Skeletal muscle tissue (tissue), 3 donors: ENCODE measurements at regions not wholly inside any gene's neighbourhood (a gene's known extent, or its start where the extent isn't known, plus 50 kb on each side); places are given as distances from the start of the nearest gene placed in this dataset.

Source experiments
- H3K27ac ChIP-seq: one replicate; pipeline ENCODE4 v1.7.0; 2013; ENCODE audit warnings: mild to moderate bottlenecking, low read depth, low read length, inconsistent platforms
- H3K27me3 ChIP-seq, 3 donors: one replicate each; pipeline ENCODE4 v1.7.0; 2013; ENCODE audit warnings: low read length in 3 of 3; ENCODE audit not compliant: control insufficient read depth in 3 of 3, insufficient read depth in 3 of 3
- H3K36me3 ChIP-seq, 3 donors: one replicate each; pipeline ENCODE4 v1.7.0; 2013; ENCODE audit warnings: low read length in 3 of 3; ENCODE audit not compliant: control insufficient read depth in 3 of 3, insufficient read depth in 3 of 3
- H3K4me1 ChIP-seq, 3 donors: one replicate each; pipeline ENCODE4 v1.7.0; 2013; ENCODE audit warnings: low read length in 3 of 3, mild to moderate bottlenecking in 3 of 3; ENCODE audit not compliant: control insufficient read depth in 3 of 3, insufficient read depth in 3 of 3
- H3K4me3 ChIP-seq, 3 donors: one replicate each; pipeline ENCODE4 v1.7.0; 2013; ENCODE audit warnings: low read length in 3 of 3
- H3K9ac ChIP-seq, 3 donors: one replicate each; pipeline ENCODE4 v1.7.0; 2013; ENCODE audit warnings: low read length in 3 of 3, mild to moderate bottlenecking in 3 of 3, moderate library complexity in 2 of 3, low read depth in 1 of 3
- H3K9me3 ChIP-seq, 3 donors: one replicate each; pipeline ENCODE4 v1.7.0; 2013; ENCODE audit warnings: low read length in 3 of 3; ENCODE audit not compliant: control insufficient read depth in 3 of 3
- donor health status: Osteomylitis.

GRCh38 chr9:7408845-7409244, 390.7 kb downstream of the DMAC1 start:
- no peaks in the 10 kb centered on the region for H3K36me3 ChIP-seq
- H3K4me3 ChIP-seq: no peak overlapping the region
- H3K27ac ChIP-seq: no peak overlapping the region
- no peaks in the 10 kb centered on the region for H3K27me3 ChIP-seq
- no peaks in the 10 kb centered on the region for H3K9me3 ChIP-seq
- H3K4me1 ChIP-seq: no peaks in the 10 kb centered on the region
- no peak overlapping the region for H3K9ac ChIP-seq

- H3K27me3 ChIP-seq: no peaks in the 10 kb centered on the region
- H3K9ac ChIP-seq: no peak overlapping the region
- no peak overlapping the region for H3K27ac ChIP-seq
- H3K9me3 ChIP-seq: no peaks in the 10 kb centered on the region
- no peaks in the 10 kb centered on the region for H3K36me3 ChIP-seq
- H3K4me1 ChIP-seq: no peaks in the 10 kb centered on the region
- H3K4me3 ChIP-seq: no peak overlapping the region
These were observed 392.3 kb downstream of the DMAC1 start for GRCh38 chr9:7407246-7407645.

DNA sequence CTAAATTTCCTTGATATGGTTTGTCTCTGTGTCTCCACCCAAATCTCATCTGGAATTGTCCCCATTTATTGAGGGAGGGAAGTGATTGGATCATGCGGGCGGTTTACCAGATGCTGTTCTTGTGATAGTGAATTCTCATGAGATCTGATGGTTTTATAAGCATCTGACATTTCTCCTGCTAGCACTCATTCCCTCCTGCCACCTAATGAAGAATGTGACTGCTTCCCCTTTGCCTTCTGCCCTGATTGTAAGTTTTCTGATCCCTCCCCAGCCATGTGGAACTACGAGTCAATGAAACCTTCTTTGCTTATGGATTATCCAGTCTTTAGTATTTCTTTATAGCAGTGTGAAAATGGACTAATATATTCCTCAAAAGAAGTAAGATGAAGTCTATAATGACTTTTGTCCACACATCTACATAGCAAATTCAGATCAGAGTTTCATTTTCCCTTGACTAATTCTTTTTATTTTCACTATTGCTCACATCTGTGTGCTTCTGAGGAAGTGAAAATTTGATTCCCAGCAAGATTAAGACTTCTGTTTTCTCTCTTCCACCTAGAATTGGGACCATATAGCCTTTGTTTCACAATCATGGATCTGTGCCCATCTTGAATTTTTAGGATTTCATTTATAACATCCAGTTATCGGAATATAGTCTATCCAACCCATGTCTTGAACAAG, 393.5 kb downstream of the DMAC1 start:
- Histone ChIP-seq H3K27ac (no peak overlapping the region), H3K9me3 (no peaks in the 10 kb centered on the region)

DNA sequence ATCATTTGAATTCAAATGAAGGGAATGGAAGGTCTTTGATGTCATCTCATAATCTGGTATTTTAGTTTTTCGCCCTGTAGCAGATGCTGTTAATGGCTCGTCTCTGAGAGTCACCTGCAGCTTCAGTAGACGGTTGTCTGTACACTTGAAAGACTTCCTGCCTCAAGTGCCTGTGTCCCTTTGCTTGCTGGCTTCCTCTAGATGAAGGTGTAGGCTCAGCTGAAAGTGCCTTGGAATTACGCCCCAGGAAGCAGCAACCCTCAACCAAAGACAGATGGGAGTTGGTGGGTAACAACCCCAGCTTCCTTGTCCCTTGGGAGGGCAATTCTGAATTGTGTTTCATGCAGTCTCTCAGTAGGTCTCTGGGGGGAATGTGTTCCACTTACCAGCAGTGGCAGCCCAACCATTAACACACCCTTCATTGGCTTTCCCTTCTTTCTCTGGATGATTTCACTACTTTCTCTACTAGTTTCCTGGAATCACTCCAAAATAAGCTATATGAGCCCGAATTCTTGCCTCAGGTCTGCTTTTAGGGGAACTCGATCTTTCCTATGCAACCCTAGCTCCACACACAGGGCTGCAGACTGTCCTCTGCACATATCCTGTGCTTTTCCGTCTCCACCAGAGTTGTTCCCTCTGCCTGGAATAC, 395.6 kb downstream of the DMAC1 start:
- H3K36me3 ChIP-seq: no peaks in the 10 kb centered on the region
- H3K9ac ChIP-seq: no peak overlapping the region
- no peaks in the 10 kb centered on the region for H3K4me1 ChIP-seq
- no peak overlapping the region for H3K4me3 ChIP-seq
- no peaks in the 10 kb centered on the region for H3K27me3 ChIP-seq
- H3K27ac ChIP-seq: no peak overlapping the region
- H3K9me3 ChIP-seq: no peaks in the 10 kb centered on the region

More for the DNA sequence above, 393.5 kb downstream of the DMAC1 start:
- Histone ChIP-seq H3K4me3 (no peak overlapping the region), H3K9ac (no peak overlapping the region), H3K4me1 (no peaks in the 10 kb centered on the region), H3K36me3 (no peaks in the 10 kb centered on the region), H3K27me3 (no peaks in the 10 kb centered on the region)

DNA sequence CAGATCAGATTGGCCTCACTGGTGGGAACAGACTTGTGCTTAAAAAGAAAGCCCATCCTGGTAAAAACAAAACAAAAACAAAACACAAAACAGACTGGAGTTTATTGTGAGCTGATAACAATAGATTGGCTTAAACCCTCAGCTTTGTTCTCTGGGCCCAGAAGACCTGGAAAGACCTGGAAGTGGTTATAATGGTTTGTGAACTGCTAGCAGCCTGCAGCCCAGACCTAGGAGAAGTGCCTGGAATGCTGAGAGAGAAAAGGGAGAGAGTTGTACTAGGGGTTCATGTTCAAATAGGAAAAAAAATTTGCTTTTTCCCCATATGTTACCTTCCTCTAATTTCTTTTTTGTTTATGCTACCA, 396.6 kb downstream of the DMAC1 start:
- Histone ChIP-seq H3K9ac (no peak overlapping the region), H3K27me3 (no peaks in the 10 kb centered on the region), H3K36me3 (no peaks in the 10 kb centered on the region), H3K4me1 (no peaks in the 10 kb centered on the region), H3K27ac (no peak overlapping the region), H3K9me3 (no peaks in the 10 kb centered on the region), H3K4me3 (no peak overlapping the region)

- H3K9ac ChIP-seq: no peak overlapping the region
- H3K9me3 ChIP-seq: no peaks in the 10 kb centered on the region
- no peaks in the 10 kb centered on the region for H3K36me3 ChIP-seq
- no peaks in the 10 kb centered on the region for H3K27me3 ChIP-seq
- H3K27ac ChIP-seq: no peak overlapping the region
- H3K4me3 ChIP-seq: no peak overlapping the region
- no peaks in the 10 kb centered on the region for H3K4me1 ChIP-seq
These were observed 397.1 kb downstream of the DMAC1 start for GRCh38 chr9:7402334-7403027.

DNA sequence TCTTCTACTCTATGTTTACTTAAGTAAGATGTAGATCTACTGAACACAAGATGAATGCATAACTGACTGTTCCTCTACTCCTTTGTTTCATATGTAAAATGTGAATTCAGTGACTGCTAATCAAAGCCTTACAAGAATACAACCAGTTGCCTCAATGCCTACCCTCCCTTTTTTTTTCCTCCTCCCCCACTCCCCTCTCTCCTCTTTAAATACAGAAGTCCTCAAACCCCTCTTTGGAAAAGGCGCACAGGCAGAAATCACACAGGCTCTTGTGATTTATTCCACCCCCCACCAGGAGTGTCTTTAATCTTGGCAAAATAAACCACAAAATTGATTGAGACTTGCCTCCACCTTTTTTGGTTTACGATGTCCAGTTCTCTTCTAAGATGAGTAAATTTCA, 398.5 kb downstream of the DMAC1 start:
- Histone ChIP-seq H3K4me1 (no peaks in the 10 kb centered on the region), H3K27me3 (no peaks in the 10 kb centered on the region), H3K36me3 (no peaks in the 10 kb centered on the region), H3K9me3 (no peaks in the 10 kb centered on the region), H3K9ac (no peak overlapping the region), H3K4me3 (no peak overlapping the region), H3K27ac (no peak overlapping the region)

DNA sequence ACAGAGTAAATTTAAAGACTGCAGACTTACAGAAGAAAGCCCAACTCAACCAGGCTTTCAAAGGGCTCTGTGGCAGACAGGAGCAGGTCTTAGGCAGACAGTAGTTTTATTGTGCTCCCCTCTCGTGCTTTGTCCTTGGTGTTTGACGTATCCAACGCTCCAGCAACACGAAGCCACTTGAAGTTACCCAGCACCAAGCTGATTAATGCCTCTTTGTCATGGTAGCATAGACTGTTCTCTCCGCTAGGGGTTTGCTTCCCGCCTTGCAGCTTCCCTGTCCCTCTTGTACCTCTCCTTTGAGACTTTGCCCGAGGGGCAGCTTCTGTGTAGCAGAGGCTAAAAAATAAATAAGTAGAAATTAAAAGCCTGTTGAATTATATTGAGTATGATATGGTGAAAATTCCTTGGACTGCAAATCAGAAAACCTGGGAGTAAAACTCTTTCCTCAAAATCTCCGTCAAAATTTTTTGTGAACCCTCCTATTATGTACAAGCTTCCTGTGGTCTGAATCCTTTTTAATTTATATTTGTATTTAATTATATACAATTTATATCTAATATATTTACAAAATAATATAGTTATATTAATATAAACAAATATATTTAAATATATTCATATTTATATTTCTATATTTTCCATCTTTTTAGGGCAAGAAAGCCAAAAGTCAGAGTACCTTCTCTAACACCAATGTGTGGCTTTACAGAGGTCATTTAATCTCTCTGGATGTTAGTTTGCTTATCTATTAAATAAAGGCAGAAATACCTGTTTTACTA, 405.4 kb downstream of the DMAC1 start:
- no peak overlapping the region for H3K27ac ChIP-seq
- H3K9ac ChIP-seq: no peak overlapping the region

GRCh38 chr9:7392148-7392547, 407.4 kb downstream of the DMAC1 start:
- Histone ChIP-seq H3K27me3 (no peaks in the 10 kb centered on the region), H3K9ac (no peak overlapping the region), H3K27ac (no peak overlapping the region), H3K36me3 (no peaks in the 10 kb centered on the region), H3K9me3 (no peaks in the 10 kb centered on the region), H3K4me1 (no peaks in the 10 kb centered on the region), H3K4me3 (no peak overlapping the region)

More for the DNA sequence above, 405.4 kb downstream of the DMAC1 start:
- Histone ChIP-seq H3K4me3 (no peak overlapping the region), H3K9me3 (no peaks in the 10 kb centered on the region), H3K27me3 (no peaks in the 10 kb centered on the region), H3K36me3 (no peaks in the 10 kb centered on the region), H3K4me1 (no peaks in the 10 kb centered on the region)

DNA sequence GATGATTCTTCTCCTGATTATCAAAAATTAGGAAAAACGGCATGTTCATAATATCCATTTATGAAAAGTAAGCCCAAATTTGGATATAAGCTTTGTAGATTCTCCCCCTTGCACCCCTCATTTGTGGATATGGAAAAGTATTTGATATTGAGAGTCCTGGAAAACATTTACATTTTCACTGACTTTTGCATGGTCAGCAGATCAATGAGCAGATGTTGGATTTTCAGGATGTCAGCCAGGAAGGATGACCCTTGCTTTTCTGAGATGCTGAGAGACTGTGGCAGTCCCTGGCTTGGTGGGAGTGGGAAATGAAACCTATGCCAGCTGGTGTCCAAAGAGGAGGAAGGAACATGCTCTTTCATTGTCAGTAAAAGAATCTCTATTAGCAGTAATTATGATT, 410.8 kb downstream of the DMAC1 start:
- Histone ChIP-seq H3K4me1 (no peaks in the 10 kb centered on the region), H3K9me3 (no peaks in the 10 kb centered on the region), H3K27ac (no peak overlapping the region), H3K36me3 (no peaks in the 10 kb centered on the region), H3K27me3 (no peaks in the 10 kb centered on the region), H3K9ac (no peak overlapping the region), H3K4me3 (no peak overlapping the region)
